WTC11 (cell line): ENCODE measurements at regions not wholly inside any gene's neighbourhood (a gene's known extent, or its start where the extent isn't known, plus 50 kb on each side); places are given as distances from the start of the nearest gene placed in this dataset.

Source experiments
- CTCF ChIP-seq: fragments of 200-600 bp; IDR thresholded peaks from 2 replicates; pipeline ENCODE4 v1.8.0; 2022; ENCODE audit warnings: antibody characterized with exemption
- USF1 ChIP-seq: sonication (generic); formaldehyde crosslinking; IDR thresholded peaks from 2 replicates; pipeline ENCODE4 v1.8.0; 2022; ENCODE audit warnings: mild to moderate bottlenecking, missing genetic modification reagents
- ZNF263 ChIP-seq: sonication (generic); formaldehyde crosslinking; IDR thresholded peaks from 2 replicates; pipeline ENCODE4 v1.8.1; 2022; ENCODE audit warnings: low read depth, mild to moderate bottlenecking, moderate library complexity, missing genetic modification reagents

- TF ChIP-seq CTCF (no peak), ZNF263 (CRISPR knock-in tag) (no peak), USF1 (CRISPR knock-in tag) (no peak)
Measured at GRCh38 chr7:126005064-126005463, 1075.4 kb upstream of the POT1 start.
